ENCODE measurements at regions not wholly inside any gene's neighbourhood (a gene's known extent, or its start where the extent isn't known, plus 50 kb on each side); places are given as distances from the start of the nearest gene placed in this dataset.

- TF ChIP-seq, protein P1, sequence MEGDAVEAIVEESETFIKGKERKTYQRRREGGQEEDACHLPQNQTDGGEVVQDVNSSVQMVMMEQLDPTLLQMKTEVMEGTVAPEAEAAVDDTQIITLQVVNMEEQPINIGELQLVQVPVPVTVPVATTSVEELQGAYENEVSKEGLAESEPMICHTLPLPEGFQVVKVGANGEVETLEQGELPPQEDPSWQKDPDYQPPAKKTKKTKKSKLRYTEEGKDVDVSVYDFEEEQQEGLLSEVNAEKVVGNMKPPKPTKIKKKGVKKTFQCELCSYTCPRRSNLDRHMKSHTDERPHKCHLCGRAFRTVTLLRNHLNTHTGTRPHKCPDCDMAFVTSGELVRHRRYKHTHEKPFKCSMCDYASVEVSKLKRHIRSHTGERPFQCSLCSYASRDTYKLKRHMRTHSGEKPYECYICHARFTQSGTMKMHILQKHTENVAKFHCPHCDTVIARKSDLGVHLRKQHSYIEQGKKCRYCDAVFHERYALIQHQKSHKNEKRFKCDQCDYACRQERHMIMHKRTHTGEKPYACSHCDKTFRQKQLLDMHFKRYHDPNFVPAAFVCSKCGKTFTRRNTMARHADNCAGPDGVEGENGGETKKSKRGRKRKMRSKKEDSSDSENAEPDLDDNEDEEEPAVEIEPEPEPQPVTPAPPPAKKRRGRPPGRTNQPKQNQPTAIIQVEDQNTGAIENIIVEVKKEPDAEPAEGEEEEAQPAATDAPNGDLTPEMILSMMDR (conservative IDR thresholded peaks at IDR 0.05), result no peak
- no peak for TF ChIP-seq ZFX (IDR thresholded peaks at IDR 0.05)
- no peak overlapping the region for H3K27ac ChIP-seq
Observed at GRCh38 chr12:125193376-125194152, 128.3 kb downstream of the AACS start.

GRCh38 chr12:125194163-125194773, 129.0 kb downstream of the AACS start:
- H3K27ac ChIP-seq, result no peak overlapping the region
- TF ChIP-seq, protein P1 (conservative IDR thresholded peaks at IDR 0.05), result no peak
- no peak for TF ChIP-seq ZFX (IDR thresholded peaks at IDR 0.05)

GRCh38 chr12:125194987-125195386, 129.8 kb downstream of the AACS start:
- no peak overlapping the region for H3K27ac ChIP-seq
- TF ChIP-seq ZFX (IDR thresholded peaks at IDR 0.05), result no peak

GRCh38 chr12:125197326-125197725, 132.1 kb downstream of the AACS start:
- TF ChIP-seq ZFX (IDR thresholded peaks at IDR 0.05), result no peak
- TF ChIP-seq, protein P1 (conservative IDR thresholded peaks at IDR 0.05), result no peak
- no peak overlapping the region for H3K27ac ChIP-seq

GRCh38 chr12:125198652-125199051, 133.4 kb downstream of the AACS start:
- H3K27ac ChIP-seq, result no peak overlapping the region
- TF ChIP-seq, protein P1 (conservative IDR thresholded peaks at IDR 0.05), result no peak
- TF ChIP-seq ZFX (IDR thresholded peaks at IDR 0.05), result no peak

DNA sequence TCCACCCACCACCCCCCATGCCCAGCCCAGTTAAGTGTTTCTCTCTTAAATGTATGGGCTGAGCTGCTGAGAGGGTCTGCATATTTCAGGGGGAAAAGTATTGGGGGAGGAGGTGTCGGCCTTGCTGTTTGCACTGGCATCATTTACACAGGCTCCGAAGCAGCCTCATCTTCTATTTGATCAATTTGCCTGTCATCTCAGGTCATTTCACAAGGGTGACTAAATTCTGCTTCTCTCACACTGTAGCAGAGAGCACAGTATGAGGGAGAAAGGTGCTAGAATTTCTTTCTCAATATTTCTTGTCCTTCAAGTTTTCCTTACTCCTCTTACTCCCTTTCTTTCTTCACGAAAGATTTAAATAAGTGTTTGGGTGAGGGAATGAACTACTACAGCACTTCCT, 135.9 kb downstream of the AACS start:
- no peak overlapping the region for H3K27ac ChIP-seq
- TF ChIP-seq ZFX (IDR thresholded peaks at IDR 0.05), result no peak
- TF ChIP-seq, protein P1 (conservative IDR thresholded peaks at IDR 0.05), result no peak

- no peak overlapping the region for H3K27ac ChIP-seq
- TF ChIP-seq, protein P1 (conservative IDR thresholded peaks at IDR 0.05), result no peak
- no peak for TF ChIP-seq ZFX (IDR thresholded peaks at IDR 0.05)
Observed at GRCh38 chr12:125201940-125202339, 136.7 kb downstream of the AACS start.
